Fibroblast of lung (primary cell): ENCODE measurements at regions not wholly inside any gene's neighbourhood (a gene's known extent, or its start where the extent isn't known, plus 50 kb on each side); places are given as distances from the start of the nearest gene placed in this dataset.
"Not testable (repeated sequence)": the region's sequence is repeated elsewhere in the genome, so short reads cannot be mapped to it uniquely, and the experiment has no call there.

Experiments used
- DNase-seq, 2 donors: peaks; one replicate each; pipeline versions ENCODE4 v3.0.0 to v3.0.0-alpha.2; 2010; ENCODE audit warnings: low read depth in 2 of 2
- H2AFZ ChIP-seq: 2 replicates; pipeline ENCODE4 v1.5.1; 2012; ENCODE audit warnings: low read length, control low read depth, inconsistent platforms
- H3K27ac ChIP-seq: 2 replicates; pipeline ENCODE4 v1.5.1; 2011; ENCODE audit warnings: low read length, control low read depth; ENCODE audit not compliant: insufficient read depth
- H3K27me3 ChIP-seq: 2 replicates; pipeline ENCODE4 v1.5.1; 2011; ENCODE audit warnings: mild to moderate bottlenecking, low read length; ENCODE audit not compliant: control insufficient read depth, insufficient read depth
- H3K36me3 ChIP-seq: 2 replicates; pipeline ENCODE4 v1.5.1; 2011; ENCODE audit warnings: low read length; ENCODE audit not compliant: control insufficient read depth, insufficient read depth
- H3K4me1 ChIP-seq: 2 replicates; pipeline ENCODE4 v1.5.1; 2011; ENCODE audit warnings: low read length; ENCODE audit not compliant: control insufficient read depth, insufficient read depth; ENCODE audit errors: extremely low read depth
- H3K4me2 ChIP-seq: 2 replicates; pipeline ENCODE4 v1.5.1; 2011; ENCODE audit warnings: low read length, control low read depth; ENCODE audit not compliant: insufficient read depth; ENCODE audit errors: extremely low read depth
- H3K4me3 ChIP-seq, 4 experiments: fragments of 200-600 bp in 1 of 4; sonication (generic) in 1 of 4; replicated peaks in 1 of 4; 2 replicates each; pipeline ENCODE4 v1.5.1; 2011 to 2016; ENCODE audit warnings: low read length in 4 of 4, low read depth in 3 of 4, mild to moderate bottlenecking in 3 of 4, control low read depth in 2 of 4, inconsistent platforms in 1 of 4, mixed read lengths in 1 of 4; ENCODE audit not compliant: insufficient read depth in 1 of 4; ENCODE audit errors: control extremely low read depth in 1 of 4
- H3K79me2 ChIP-seq: 2 replicates; pipeline ENCODE4 v1.5.1; 2012; ENCODE audit warnings: mild to moderate bottlenecking, low read length, inconsistent platforms; ENCODE audit not compliant: control insufficient read depth, insufficient read depth
- H3K9ac ChIP-seq: 2 replicates; pipeline ENCODE4 v1.5.1; 2011; ENCODE audit warnings: mild to moderate bottlenecking, low read length, control low read depth; ENCODE audit not compliant: insufficient read depth
- H3K9me3 ChIP-seq: 2 replicates; pipeline ENCODE4 v1.5.1; 2012; ENCODE audit warnings: low read depth, low read length; ENCODE audit not compliant: control insufficient read depth, insufficient read depth
- H4K20me1 ChIP-seq: 2 replicates; pipeline ENCODE4 v1.5.1; 2011; ENCODE audit warnings: low read length; ENCODE audit not compliant: control insufficient read depth, insufficient read depth; ENCODE audit errors: extremely low read depth
- EZH2 ChIP-seq: IDR thresholded peaks from 2 replicates; pipeline ENCODE4 v1.5.1; 2012; ENCODE audit warnings: low read length, control low read depth, mild to moderate bottlenecking; ENCODE audit errors: missing control alignments
- TF ChIP-seq, protein P1 (sequence below), 2 donors: IDR thresholded peaks in 1 of 2; conservative IDR thresholded peaks in 1 of 2; 1 replicate in 1 of 2; 2 replicates in 1 of 2; pipeline ENCODE4 v1.5.1; 2011 to 2012; ENCODE audit warnings: low read length in 2 of 2, control low read depth in 1 of 2, inconsistent platforms in 1 of 2, low read depth in 1 of 2, mild to moderate bottlenecking in 1 of 2

GRCh38 chr14:27660683-27661082, 1062.8 kb upstream of the NOVA1 start:
- no peaks in the 10 kb centered on the region for H3K4me1 ChIP-seq
- H3K4me3 ChIP-seq, result no peak overlapping the region
- DNase-seq, result no peak
- H4K20me1 ChIP-seq, result no peaks in the 10 kb centered on the region
- H3K9me3 ChIP-seq, result no peaks in the 10 kb centered on the region
- no peak overlapping the region for H3K27ac ChIP-seq
- no peaks in the 10 kb centered on the region for H3K79me2 ChIP-seq
- TF ChIP-seq, protein P1, sequence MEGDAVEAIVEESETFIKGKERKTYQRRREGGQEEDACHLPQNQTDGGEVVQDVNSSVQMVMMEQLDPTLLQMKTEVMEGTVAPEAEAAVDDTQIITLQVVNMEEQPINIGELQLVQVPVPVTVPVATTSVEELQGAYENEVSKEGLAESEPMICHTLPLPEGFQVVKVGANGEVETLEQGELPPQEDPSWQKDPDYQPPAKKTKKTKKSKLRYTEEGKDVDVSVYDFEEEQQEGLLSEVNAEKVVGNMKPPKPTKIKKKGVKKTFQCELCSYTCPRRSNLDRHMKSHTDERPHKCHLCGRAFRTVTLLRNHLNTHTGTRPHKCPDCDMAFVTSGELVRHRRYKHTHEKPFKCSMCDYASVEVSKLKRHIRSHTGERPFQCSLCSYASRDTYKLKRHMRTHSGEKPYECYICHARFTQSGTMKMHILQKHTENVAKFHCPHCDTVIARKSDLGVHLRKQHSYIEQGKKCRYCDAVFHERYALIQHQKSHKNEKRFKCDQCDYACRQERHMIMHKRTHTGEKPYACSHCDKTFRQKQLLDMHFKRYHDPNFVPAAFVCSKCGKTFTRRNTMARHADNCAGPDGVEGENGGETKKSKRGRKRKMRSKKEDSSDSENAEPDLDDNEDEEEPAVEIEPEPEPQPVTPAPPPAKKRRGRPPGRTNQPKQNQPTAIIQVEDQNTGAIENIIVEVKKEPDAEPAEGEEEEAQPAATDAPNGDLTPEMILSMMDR (conservative IDR thresholded peaks at IDR 0.05 in 1 of 2, IDR thresholded peaks at IDR 0.05 in 1 of 2; ENCODE audit: low read depth in 1 of 2, low read length in 2 of 2), result no peak
- no peak for TF ChIP-seq EZH2
- no peaks in the 10 kb centered on the region for H3K27me3 ChIP-seq
- H2AFZ ChIP-seq, result no peak overlapping the region
- H3K9ac ChIP-seq, result no peak overlapping the region
- H3K36me3 ChIP-seq, result no peaks in the 10 kb centered on the region
- no peak overlapping the region for H3K4me2 ChIP-seq

DNA sequence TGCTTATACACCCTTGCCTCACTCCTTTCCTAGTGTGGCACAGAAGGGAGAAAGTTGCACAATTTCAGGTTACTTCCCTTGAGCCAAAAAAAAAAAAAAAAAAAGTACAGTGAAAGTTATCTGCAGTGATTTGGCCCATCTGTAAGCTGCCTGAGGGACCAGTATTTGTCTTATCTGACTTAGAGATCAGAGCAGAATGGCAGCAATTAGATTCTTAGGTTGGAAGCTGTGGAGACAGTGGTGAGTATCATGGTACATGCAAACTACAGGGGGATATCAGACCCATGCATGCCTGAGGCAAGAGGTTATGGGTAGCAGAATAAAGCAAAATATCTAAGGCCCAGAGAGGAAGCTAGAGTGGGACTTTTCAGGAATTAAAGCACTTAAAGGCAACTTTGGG, 1070.7 kb upstream of the NOVA1 start:
- Histone ChIP-seq H3K4me2 (no peak overlapping the region), H3K9me3 (no peaks in the 10 kb centered on the region), H3K27ac (no peak overlapping the region), H2AFZ (no peak overlapping the region), H3K4me1 (no peaks in the 10 kb centered on the region), H3K4me3 (no peak overlapping the region), H3K79me2 (no peaks in the 10 kb centered on the region), H3K36me3 (no peaks in the 10 kb centered on the region), H4K20me1 (no peaks in the 10 kb centered on the region), H3K27me3 (no peaks in the 10 kb centered on the region), H3K9ac (no peak overlapping the region)
- DNase-seq, result no peak
- TF ChIP-seq, protein P1 (conservative IDR thresholded peaks at IDR 0.05 in 1 of 2, IDR thresholded peaks at IDR 0.05 in 1 of 2; ENCODE audit: low read depth in 1 of 2, low read length in 2 of 2), result no peak
- TF ChIP-seq EZH2, result no peak

DNA sequence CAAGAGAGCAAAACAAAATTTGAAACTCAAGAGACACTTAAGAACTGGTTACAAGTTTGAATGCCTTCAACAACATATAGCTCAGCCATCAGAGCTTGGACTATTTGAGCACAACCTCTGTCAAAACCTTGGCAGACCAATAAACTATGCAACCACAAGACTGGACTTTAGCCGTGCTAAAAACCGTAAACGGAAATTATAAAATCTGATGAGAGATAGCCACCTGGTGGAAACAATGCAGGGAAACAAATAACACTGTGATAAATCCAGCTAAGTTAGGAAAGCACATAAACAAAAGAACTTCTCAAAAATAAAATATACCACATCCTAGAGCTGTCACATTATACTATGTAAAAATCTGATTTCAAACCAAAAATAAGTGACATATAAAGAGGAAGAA, 1074.2 kb upstream of the NOVA1 start:
- H3K9ac ChIP-seq, result no peak overlapping the region
- no peaks in the 10 kb centered on the region for H3K4me1 ChIP-seq
- H4K20me1 ChIP-seq, result no peaks in the 10 kb centered on the region
- no peak overlapping the region for H3K4me2 ChIP-seq
- no peak overlapping the region for H3K4me3 ChIP-seq
- H3K9me3 ChIP-seq, result no peaks in the 10 kb centered on the region
- DNase-seq, result peak in 1 of 2 donors; percentile 9
- no peak overlapping the region for H2AFZ ChIP-seq
- H3K27ac ChIP-seq, result no peak overlapping the region
- H3K79me2 ChIP-seq, result no peaks in the 10 kb centered on the region
- no peaks in the 10 kb centered on the region for H3K36me3 ChIP-seq
- no peaks in the 10 kb centered on the region for H3K27me3 ChIP-seq
- no peak for TF ChIP-seq EZH2
- TF ChIP-seq, protein P1 (conservative IDR thresholded peaks at IDR 0.05 in 1 of 2, IDR thresholded peaks at IDR 0.05 in 1 of 2; ENCODE audit: low read depth in 1 of 2, low read length in 2 of 2), result no peak

DNA sequence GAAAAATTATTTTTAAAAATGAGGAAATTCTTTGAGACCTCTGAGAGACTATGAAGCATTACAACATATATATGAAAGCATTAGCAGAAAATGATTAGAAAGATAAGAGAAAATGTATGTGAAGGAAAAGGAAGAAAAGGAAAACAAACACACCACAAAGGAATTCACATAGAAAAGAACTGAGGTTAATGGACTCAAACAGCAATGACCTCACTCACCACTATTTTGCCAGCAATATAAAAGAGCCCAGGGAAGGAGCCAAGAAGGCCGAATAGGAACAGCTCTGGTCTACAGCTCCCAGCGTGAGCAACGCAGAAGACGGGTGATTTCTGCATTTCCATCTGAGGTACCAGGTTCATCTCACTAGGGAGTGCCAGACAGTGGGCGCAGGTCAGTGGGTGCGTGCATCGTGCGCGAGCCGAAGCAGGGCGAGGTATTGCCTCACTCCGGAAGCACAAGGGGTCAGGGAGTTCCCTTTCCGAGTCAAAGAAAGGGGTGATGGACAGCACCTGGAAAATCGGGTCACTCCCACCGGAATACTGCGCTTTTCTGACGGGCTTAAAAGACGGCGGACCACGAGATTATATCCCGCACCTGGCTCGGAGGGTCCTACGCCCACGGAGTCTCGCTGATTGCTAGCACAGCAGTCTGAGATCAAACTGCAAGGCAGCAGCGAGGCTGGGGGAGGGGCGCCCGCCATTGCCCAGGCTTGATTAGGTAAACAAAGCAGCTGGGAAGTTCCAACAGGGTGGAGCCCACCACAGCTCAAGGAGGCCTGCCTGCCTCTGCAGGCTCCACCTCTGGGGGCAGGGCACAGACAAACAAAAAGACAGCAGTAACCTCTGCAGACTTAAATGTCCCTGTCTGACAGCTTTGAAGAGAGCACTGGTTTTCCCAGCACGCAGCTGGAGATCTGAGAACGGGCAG, 1075.2 kb upstream of the NOVA1 start:
- H3K9ac ChIP-seq, H3K4me2 ChIP-seq, H3K9me3 ChIP-seq, H3K4me1 ChIP-seq, H3K27me3 ChIP-seq, H4K20me1 ChIP-seq, H2AFZ ChIP-seq, H3K36me3 ChIP-seq, H3K4me3 ChIP-seq, H3K27ac ChIP-seq, H3K79me2 ChIP-seq: not testable (repeated sequence)
- DNase-seq, result peak; percentile 9 to 31
